ENCODE measurements at regions not wholly inside any gene's neighbourhood (a gene's known extent, or its start where the extent isn't known, plus 50 kb on each side); places are given as distances from the start of the nearest gene placed in this dataset.

DNA sequence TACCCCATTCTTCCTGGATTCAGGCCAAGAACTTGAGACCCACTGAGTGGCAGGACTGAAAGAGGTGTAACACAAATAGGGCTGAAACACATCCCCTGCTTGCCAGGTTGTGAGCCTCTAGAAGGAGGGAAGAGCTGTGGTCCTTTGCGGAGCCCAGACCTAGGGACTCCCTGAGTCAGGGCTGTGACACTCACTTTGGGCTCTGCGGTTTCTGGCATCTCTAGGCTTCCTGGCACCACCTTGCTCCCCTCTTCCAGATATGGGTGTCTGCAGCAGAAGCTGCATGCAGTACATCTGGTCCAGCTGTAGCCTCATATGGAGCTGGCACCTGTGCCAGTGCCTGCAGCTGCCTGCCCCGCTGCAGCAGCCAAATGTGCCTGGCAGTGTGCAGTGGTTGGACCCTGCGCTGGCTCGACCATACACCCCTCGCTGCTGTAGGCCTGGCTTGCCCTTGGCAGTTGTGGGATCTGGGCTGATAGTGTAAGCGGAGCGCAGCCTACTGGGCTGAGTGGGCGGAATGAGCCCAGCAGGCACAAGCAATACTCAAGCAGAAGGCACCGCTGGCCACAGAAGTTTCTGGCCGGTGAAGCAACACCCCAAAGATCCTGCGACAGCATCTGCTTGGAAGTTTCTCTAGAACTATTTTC lies 290.4 kb downstream of the SLITRK6 start:
- ATAC-seq, result peak; percentile 37 to 63
- TF ChIP-seq CTCF (IDR thresholded peaks at IDR 0.05), result no peak
- no peak for DNase-seq

DNA sequence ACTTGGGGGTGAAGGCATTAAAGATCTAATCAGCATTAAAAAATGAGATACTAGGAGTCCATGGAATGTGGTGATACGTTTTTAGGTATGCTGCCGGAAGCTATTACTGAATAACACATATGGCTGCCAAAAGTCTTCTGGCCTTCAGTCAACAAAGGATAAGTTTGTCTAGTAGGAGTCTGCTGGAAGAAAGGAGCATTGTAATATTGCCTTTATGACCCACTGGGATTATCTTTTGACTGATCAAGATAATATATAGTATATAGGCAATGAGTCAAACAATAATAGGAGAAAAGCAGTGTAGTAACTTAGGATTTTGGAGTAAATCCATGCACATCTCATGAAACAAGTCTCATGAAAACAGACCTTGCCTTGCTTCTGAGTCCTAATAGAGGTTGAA lies 295.4 kb downstream of the SLITRK6 start:
- TF ChIP-seq CTCF (IDR thresholded peaks at IDR 0.05), result no peak
- Histone ChIP-seq H3K27me3 (ENCODE audit: low read depth) (no peaks in the 10 kb centered on the region), H3K36me3 (no peaks in the 10 kb centered on the region), H3K4me1 (no peaks in the 10 kb centered on the region), H3K4me3 (no peak overlapping the region), H3K9me3 (peaks cover 5% of the 10 kb centered on the region), H3K27ac (no peak overlapping the region)
- ATAC-seq, result no peak
- DNase-seq, result no peak
- intact Hi-C loops (cut with DNase I), result no loop called here

More for the DNA sequence above, 290.4 kb downstream of the SLITRK6 start:
- H3K9me3 ChIP-seq, result no peaks in the 10 kb centered on the region
- H3K27me3 ChIP-seq (ENCODE audit: low read depth), result no peaks in the 10 kb centered on the region
- H3K4me3 ChIP-seq, result no peak overlapping the region
- no peaks in the 10 kb centered on the region for H3K36me3 ChIP-seq
- intact Hi-C loops (cut with DNase I), result no loop called here
- no peak overlapping the region for H3K27ac ChIP-seq
- H3K4me1 ChIP-seq, result no peaks in the 10 kb centered on the region

DNA sequence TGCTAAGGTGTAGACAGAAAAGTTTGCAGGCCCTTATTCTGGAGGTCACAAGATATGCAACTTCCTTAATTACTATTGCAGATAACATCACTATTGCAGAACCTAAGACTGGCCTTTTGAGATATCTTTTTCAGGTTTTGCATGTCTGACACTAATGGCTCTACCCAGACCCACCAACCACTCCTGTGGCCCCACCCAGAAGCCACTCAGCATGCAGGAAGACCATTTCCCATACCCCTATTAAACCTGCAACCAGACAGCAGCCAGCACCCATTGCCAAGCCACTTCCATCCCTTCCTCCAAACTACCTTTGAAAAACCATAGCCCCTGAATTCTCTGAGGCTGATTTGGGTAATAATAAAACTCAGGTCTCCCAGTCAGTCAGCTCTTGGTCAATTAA lies 297.6 kb downstream of the SLITRK6 start:
- no peak for TF ChIP-seq CTCF (IDR thresholded peaks at IDR 0.05)
- ATAC-seq, result no peak
- intact Hi-C loops (cut with DNase I), result no loop called here

DNA sequence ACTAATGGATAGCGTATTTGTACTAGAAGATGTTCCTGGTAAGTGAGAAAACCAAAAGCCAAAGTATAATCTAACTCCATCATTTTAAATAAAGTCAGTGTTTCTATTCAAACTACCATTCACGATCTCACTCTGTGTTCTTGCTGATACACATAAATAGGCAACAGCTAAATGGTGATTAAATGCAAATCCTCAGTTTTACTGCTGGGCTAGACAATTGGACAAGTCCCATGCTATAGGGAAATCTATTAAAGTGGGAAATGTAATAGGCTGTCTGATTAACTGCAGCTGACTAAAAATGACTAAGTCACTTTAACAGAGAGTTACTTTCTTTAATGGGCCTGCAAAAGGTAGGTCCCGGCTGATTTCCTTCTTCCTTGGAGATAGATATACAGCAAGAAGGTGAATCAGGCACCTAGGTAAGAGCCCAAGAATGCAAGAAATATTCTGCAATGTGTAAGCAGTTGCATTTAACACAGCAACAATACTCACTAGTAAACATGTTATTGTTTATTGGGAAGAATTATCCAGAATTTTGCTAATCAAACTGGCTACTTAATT lies 298.4 kb downstream of the SLITRK6 start:
- no peak for ATAC-seq
- Histone ChIP-seq H3K4me1 (no peaks in the 10 kb centered on the region), H3K36me3 (no peaks in the 10 kb centered on the region), H3K9me3 (peaks cover 5% of the 10 kb centered on the region), H3K4me3 (no peak overlapping the region), H3K27me3 (ENCODE audit: low read depth) (no peaks in the 10 kb centered on the region), H3K27ac (no peak overlapping the region)
- TF ChIP-seq CTCF (IDR thresholded peaks at IDR 0.05), result no peak
- intact Hi-C loops (cut with DNase I), result no loop called here
- no peak for DNase-seq

More for the DNA sequence above, 297.6 kb downstream of the SLITRK6 start:
- no peaks in the 10 kb centered on the region for H3K36me3 ChIP-seq
- no peak for DNase-seq
- H3K4me1 ChIP-seq, result no peaks in the 10 kb centered on the region
- no peak overlapping the region for H3K27ac ChIP-seq
- H3K4me3 ChIP-seq, result no peak overlapping the region
- H3K9me3 ChIP-seq, result peaks cover 5% of the 10 kb centered on the region
- H3K27me3 ChIP-seq (ENCODE audit: low read depth), result no peaks in the 10 kb centered on the region

DNA sequence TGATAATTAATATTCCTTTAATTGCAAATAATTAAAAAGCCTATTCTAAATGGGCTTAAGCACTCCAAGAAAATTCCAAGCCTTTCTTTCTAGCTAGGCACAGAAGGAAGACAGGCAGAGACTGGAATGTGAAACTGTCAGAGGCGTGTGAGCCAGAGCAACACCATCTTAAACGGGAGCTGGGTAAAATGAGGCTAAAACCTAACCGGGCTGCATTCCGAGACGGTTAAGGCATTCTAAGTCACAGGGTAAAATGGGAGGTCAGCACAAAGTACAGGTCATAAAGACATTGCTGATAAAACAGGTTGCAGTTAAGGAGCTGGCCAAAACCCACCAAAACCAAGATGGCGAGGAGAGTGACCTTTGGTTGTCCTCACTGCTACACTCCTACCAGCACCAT lies 300.4 kb downstream of the SLITRK6 start:
- ATAC-seq, result no peak
- Histone ChIP-seq H3K36me3 (no peaks in the 10 kb centered on the region), H3K4me1 (no peaks in the 10 kb centered on the region), H3K27me3 (ENCODE audit: low read depth) (no peaks in the 10 kb centered on the region), H3K27ac (no peak overlapping the region), H3K4me3 (no peak overlapping the region), H3K9me3 (peaks cover 5% of the 10 kb centered on the region)
- DNase-seq, result no peak
- intact Hi-C loops (cut with DNase I), result no loop called here
- TF ChIP-seq CTCF (IDR thresholded peaks at IDR 0.05), result no peak
